ENCODE measurements at regions not wholly inside any gene's neighbourhood (a gene's known extent, or its start where the extent isn't known, plus 50 kb on each side); places are given as distances from the start of the nearest gene placed in this dataset.

DNA sequence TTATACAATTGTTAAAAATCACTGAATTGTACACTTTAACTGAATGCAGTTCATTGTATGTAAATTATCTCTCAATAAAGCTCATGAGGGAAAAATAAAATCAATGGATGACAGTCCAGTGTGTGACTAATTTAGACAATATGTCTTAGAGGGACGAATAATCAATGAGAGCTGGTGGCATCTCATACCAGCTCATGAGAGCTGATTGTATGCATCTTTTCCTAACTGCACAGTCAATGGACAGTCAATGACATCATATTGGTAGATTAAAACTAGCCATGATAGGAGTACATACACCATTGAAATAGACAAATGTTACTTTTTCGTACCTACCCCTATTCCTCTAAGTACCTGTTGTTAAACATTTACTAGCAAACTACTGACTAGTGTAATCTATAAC, 946.1 kb downstream of the SQOR start:
- Histone ChIP-seq H3K27me3 (no peaks in the 10 kb centered on the region), H3K4me3 (ENCODE audit: low read depth in 1 of 2, low read length in 1 of 2) (no peak overlapping the region), H3K27ac (no peak overlapping the region), H3K4me1 (ENCODE audit: control insufficient read depth in 1 of 2, insufficient read depth in 1 of 2, low read depth in 1 of 2, low read length in 1 of 2) (no peaks in the 10 kb centered on the region), H3K9me3 (no peaks in the 10 kb centered on the region), H3K36me3 (no peaks in the 10 kb centered on the region)
- TF ChIP-seq, protein P1, sequence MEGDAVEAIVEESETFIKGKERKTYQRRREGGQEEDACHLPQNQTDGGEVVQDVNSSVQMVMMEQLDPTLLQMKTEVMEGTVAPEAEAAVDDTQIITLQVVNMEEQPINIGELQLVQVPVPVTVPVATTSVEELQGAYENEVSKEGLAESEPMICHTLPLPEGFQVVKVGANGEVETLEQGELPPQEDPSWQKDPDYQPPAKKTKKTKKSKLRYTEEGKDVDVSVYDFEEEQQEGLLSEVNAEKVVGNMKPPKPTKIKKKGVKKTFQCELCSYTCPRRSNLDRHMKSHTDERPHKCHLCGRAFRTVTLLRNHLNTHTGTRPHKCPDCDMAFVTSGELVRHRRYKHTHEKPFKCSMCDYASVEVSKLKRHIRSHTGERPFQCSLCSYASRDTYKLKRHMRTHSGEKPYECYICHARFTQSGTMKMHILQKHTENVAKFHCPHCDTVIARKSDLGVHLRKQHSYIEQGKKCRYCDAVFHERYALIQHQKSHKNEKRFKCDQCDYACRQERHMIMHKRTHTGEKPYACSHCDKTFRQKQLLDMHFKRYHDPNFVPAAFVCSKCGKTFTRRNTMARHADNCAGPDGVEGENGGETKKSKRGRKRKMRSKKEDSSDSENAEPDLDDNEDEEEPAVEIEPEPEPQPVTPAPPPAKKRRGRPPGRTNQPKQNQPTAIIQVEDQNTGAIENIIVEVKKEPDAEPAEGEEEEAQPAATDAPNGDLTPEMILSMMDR (IDR thresholded peaks at IDR 0.05), result no peak

DNA sequence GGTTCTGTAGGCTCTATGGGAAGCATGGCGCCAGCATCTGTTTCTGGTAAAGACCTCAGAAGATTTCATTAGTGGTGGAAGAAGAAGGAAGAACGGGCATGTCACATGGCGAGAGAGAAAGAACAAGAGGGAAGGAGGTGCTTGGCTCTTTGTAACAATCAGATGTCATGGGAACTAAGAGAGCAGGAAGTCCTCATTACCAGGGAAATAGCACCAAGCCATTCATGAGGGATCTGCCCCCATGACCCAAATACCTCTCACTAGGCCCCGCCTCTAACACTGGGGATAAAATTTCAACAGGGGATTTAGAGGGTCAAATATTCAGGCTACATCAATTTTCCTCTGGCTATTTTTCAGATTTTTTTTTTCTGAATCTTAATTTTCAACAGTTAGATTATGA, 954.3 kb downstream of the SQOR start:
- Histone ChIP-seq H3K36me3 (no peaks in the 10 kb centered on the region), H3K4me3 (ENCODE audit: low read depth in 1 of 2, low read length in 1 of 2) (no peak overlapping the region), H3K27ac (no peak overlapping the region), H3K4me1 (ENCODE audit: control insufficient read depth in 1 of 2, insufficient read depth in 1 of 2, low read depth in 1 of 2, low read length in 1 of 2) (no peaks in the 10 kb centered on the region), H3K9me3 (no peaks in the 10 kb centered on the region), H3K27me3 (no peaks in the 10 kb centered on the region)
- TF ChIP-seq, protein P1 (IDR thresholded peaks at IDR 0.05), result no peak

DNA sequence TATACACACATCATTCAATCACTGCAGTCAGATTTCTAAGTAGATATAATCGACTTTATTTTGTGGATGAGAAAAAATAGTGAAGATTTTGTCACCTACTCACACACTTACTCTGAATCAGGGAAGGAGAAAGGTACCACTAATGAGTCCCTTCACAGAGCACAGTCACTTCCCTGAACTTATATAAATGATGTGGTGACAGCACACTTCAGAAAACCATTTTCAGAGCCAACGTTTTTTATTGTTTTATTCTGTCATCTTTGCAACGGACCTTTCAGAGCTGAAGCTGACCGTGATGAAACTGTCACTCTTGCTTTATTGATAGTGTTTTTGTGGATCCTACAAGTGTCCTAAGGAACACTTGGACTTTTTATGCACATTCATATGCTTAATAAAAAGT, 956.6 kb downstream of the SQOR start:
- TF ChIP-seq, protein P1 (IDR thresholded peaks at IDR 0.05), result no peak
- H3K4me1 ChIP-seq (ENCODE audit: control insufficient read depth in 1 of 2, insufficient read depth in 1 of 2, low read depth in 1 of 2, low read length in 1 of 2), result no peaks in the 10 kb centered on the region
- H3K27ac ChIP-seq, result no peak overlapping the region
- H3K9me3 ChIP-seq, result no peaks in the 10 kb centered on the region
- no peak overlapping the region for H3K4me3 ChIP-seq (ENCODE audit: low read depth in 1 of 2, low read length in 1 of 2)
- no peaks in the 10 kb centered on the region for H3K36me3 ChIP-seq
- H3K27me3 ChIP-seq, result no peaks in the 10 kb centered on the region

DNA sequence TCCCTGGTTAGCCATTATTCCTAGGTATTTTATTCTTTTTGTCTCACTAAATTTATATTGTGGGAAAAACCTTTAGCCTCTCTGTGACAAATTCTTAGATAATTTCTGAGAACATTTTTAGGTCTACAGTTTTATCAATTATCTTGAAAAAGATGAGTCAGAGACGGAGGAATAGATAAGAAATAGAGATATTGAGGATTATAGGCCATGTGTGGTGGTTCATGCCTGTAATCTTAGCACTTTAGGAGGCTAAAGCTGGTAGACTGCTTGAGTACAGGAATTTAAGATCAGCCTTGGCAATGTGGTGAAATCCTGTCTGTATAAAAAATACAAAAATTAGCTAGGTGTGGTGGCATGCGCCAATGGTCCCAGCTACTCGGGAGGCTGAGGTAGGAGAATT, 960.2 kb downstream of the SQOR start:
- Histone ChIP-seq H3K4me1 (ENCODE audit: control insufficient read depth in 1 of 2, insufficient read depth in 1 of 2, low read depth in 1 of 2, low read length in 1 of 2) (no peaks in the 10 kb centered on the region), H3K36me3 (no peaks in the 10 kb centered on the region), H3K4me3 (ENCODE audit: low read depth in 1 of 2, low read length in 1 of 2) (no peak overlapping the region), H3K27ac (no peak overlapping the region), H3K27me3 (no peaks in the 10 kb centered on the region), H3K9me3 (no peaks in the 10 kb centered on the region)
- TF ChIP-seq, protein P1 (IDR thresholded peaks at IDR 0.05), result no peak

DNA sequence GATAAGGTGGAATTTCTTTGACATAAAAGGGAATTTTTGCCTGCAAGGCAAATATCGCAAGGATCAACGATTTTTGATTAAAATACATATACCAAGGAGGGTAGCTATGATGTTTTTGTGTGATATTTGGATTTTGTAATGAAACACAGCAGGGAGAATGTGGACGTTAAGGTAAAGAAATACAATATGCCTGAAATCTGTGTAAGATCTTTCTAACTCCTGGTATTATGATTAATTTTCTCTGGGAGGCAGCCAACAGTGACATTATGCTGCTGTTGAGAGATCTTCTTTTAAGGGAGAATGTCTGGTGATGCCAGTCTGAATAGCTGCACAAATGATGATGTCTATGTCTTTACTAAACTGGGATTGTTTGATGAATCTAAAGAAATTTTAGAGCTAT, 972.2 kb downstream of the SQOR start:
- H3K4me1 ChIP-seq (ENCODE audit: control insufficient read depth in 1 of 2, insufficient read depth in 1 of 2, low read depth in 1 of 2, low read length in 1 of 2), result no peaks in the 10 kb centered on the region
- no peak overlapping the region for H3K4me3 ChIP-seq (ENCODE audit: low read depth in 1 of 2, low read length in 1 of 2)
- no peaks in the 10 kb centered on the region for H3K36me3 ChIP-seq
- no peak overlapping the region for H3K27ac ChIP-seq
- TF ChIP-seq, protein P1 (IDR thresholded peaks at IDR 0.05), result no peak
- no peaks in the 10 kb centered on the region for H3K9me3 ChIP-seq
- H3K27me3 ChIP-seq, result no peaks in the 10 kb centered on the region

DNA sequence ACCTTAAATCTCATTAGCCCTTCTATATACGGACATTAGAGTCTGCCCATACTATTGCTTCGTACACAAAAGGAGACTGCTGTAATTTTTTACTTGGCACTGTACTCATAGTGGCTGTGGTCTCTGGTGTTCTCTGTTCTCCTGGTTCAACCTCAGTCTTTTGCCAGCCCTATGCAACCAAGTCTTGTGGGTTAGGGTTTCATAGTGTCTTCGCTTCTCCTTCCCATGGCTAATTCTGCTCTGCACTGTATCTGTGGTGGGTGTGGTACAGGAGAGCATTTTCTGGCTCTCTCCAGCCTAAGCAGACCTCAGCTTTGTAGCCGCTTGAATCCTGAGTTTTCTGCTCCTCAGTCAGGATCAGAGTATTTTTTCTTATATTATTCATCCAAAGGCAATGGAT, 981.2 kb downstream of the SQOR start:
- H3K4me1 ChIP-seq (ENCODE audit: control insufficient read depth in 1 of 2, insufficient read depth in 1 of 2, low read depth in 1 of 2, low read length in 1 of 2), result no peaks in the 10 kb centered on the region
- H3K27ac ChIP-seq, result no peak overlapping the region
- TF ChIP-seq, protein P1 (IDR thresholded peaks at IDR 0.05), result no peak
- no peaks in the 10 kb centered on the region for H3K27me3 ChIP-seq
- no peak overlapping the region for H3K4me3 ChIP-seq (ENCODE audit: low read depth in 1 of 2, low read length in 1 of 2)
- no peaks in the 10 kb centered on the region for H3K9me3 ChIP-seq
- H3K36me3 ChIP-seq, result no peaks in the 10 kb centered on the region

Data from neutrophil (primary cell).